ENCODE measurements at regions not wholly inside any gene's neighbourhood (a gene's known extent, or its start where the extent isn't known, plus 50 kb on each side); places are given as distances from the start of the nearest gene placed in this dataset.

GRCh38 chr1:30492451-30492850, 230.9 kb downstream of the MATN1 start:
- DNase-seq (ENCODE audit: low read depth) = no peak
- in situ Hi-C loops (cut with HindIII; ENCODE audit: low sequenced_read_pairs) = no loop called here
- no peak overlapping the region for H3K4me3 ChIP-seq (ENCODE audit: low read depth, low read length)
- no peak for TF ChIP-seq CTCF (IDR thresholded peaks at IDR 0.05; ENCODE audit: low read depth, low read length, missing control alignments)

GRCh38 chr1:30491831-30492230, 231.6 kb downstream of the MATN1 start:
- no peak for TF ChIP-seq CTCF (IDR thresholded peaks at IDR 0.05; ENCODE audit: low read depth, low read length, missing control alignments)
- no peak for DNase-seq (ENCODE audit: low read depth)
- in situ Hi-C loops (cut with HindIII; ENCODE audit: low sequenced_read_pairs) = no loop called here
- H3K4me3 ChIP-seq (ENCODE audit: low read depth, low read length) = no peak overlapping the region

GRCh38 chr1:30490554-30491053, 232.8 kb downstream of the MATN1 start:
- no peak for TF ChIP-seq CTCF (IDR thresholded peaks at IDR 0.05; ENCODE audit: low read depth, low read length, missing control alignments)
- in situ Hi-C loops (cut with HindIII; ENCODE audit: low sequenced_read_pairs) = no loop called here
- DNase-seq (ENCODE audit: low read depth) = no peak
- no peak overlapping the region for H3K4me3 ChIP-seq (ENCODE audit: low read depth, low read length)

GRCh38 chr1:30489737-30490389, 233.5 kb downstream of the MATN1 start:
- TF ChIP-seq CTCF (IDR thresholded peaks at IDR 0.05; ENCODE audit: low read depth, low read length, missing control alignments) = no peak
- in situ Hi-C loops (cut with HindIII; ENCODE audit: low sequenced_read_pairs) = no loop called here

GRCh38 chr1:30488324-30488913, 235.0 kb downstream of the MATN1 start:
- TF ChIP-seq CTCF (IDR thresholded peaks at IDR 0.05; ENCODE audit: low read depth, low read length, missing control alignments) = no peak
- in situ Hi-C loops (cut with HindIII; ENCODE audit: low sequenced_read_pairs) = no loop called here
- DNase-seq (ENCODE audit: low read depth) = no peak
- no peak overlapping the region for H3K4me3 ChIP-seq (ENCODE audit: low read depth, low read length)

More at GRCh38 chr1:30489737-30490389, 233.5 kb downstream of the MATN1 start:
- no peak overlapping the region for H3K4me3 ChIP-seq (ENCODE audit: low read depth, low read length)
- DNase-seq (ENCODE audit: low read depth) = no peak

- no peak for TF ChIP-seq CTCF (IDR thresholded peaks at IDR 0.05; ENCODE audit: low read depth, low read length, missing control alignments)
- no peak overlapping the region for H3K4me3 ChIP-seq (ENCODE audit: low read depth, low read length)
- in situ Hi-C loops (cut with HindIII; ENCODE audit: low sequenced_read_pairs) = no loop called here
- DNase-seq (ENCODE audit: low read depth) = no peak
Observed at GRCh38 chr1:30487042-30487441, 236.3 kb downstream of the MATN1 start.
